DMS153 treated with DMSO at 0.1 percent for 48 hours (cell line): ENCODE measurements at regions not wholly inside any gene's neighbourhood (a gene's known extent, or its start where the extent isn't known, plus 50 kb on each side); places are given as distances from the start of the nearest gene placed in this dataset.
"Not testable (repeated sequence)": the region's sequence is repeated elsewhere in the genome, so short reads cannot be mapped to it uniquely, and the experiment has no call there.

Source experiments
- DNase-seq: peaks from one replicate; lab custom pipeline; 2025; ENCODE audit not compliant: unreplicated experiment; lab: John Stamatoyannopoulos, UW

DNA sequence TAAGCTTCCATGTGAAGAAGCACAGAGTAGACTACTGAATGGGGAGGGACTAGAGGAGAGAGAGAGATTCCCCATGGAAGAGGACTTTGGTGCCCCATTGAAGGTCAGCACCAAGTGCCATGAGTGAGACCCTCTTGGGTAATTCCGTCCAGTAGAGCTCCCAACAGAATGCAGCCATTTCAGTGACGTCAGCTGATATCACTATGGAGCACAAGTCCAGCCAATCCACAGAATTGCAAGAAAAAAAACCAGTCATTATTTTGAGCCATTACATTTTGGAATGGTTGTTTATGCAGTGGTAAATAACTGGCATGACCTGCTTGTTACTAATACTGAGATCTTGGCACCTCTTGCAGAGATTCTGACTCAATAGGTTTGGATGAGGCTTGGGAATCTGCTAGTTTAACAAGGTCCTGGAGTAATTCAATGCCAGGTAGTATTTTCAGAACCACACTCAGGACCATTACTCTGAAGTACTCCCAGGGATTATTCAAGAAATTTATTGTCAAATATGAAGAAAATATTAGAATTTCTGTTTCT is 52.6 kb upstream of the SP8 start:
- DNase-seq = no peak

DNA sequence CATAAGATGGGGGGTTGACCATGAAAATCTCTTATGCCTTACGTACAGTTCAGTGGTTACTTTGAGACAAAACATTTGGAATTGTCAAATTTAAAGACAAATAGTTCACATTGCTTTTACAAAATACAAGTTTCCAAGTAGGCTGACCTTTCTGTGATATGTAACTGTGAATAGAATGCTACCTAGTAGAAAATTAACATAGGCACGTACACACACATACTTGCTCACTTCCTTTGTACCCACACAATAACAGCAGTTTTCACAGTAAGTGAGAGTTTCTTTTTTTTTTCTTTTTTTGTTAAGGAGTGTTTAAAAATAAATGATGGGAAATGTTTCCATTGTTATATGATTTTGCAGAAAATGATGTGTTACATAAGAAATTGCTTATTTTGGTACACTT is 53.3 kb upstream of the SP8 start:
- no peak for DNase-seq

DNA sequence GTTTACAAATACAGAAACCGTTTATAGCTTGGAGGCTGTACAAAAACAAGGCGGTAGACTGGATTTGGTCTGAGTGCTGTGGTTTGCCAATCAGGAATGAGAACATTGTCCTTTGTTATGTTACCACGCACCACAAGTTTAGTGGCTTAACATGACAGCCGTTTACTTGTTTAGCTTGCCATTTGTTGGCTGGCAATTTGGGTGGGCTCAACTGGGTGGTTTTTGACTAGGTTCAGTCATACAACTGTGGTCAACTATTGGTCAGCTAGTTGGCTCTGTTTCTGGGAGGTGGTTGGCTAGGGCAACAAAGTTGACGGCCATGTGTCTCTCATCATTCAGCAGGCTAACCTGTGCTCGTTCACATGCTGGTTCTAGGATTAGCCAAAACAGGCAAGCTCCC is 60.1 kb upstream of the SP8 start:
- no peak for DNase-seq

DNA sequence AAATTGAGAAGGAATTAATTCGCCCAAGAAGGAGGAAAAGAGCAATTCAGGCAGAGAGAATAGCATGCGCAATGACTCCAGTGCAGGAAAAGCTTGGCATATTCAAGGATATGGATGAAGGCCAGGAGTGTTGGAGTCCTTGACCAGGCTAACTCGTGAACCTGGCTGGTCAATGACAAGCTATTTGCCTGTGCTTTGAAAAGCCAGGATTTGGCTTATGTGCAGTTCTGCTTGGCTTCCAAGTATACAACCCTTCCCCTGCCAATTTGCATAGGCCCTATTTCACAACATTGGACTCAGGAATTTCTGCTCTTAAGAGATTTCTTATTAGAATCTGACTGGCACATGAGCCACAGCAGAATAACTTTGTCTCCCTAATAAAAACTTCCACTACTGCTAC is 72.3 kb upstream of the SP8 start:
- no peak for DNase-seq

DNA sequence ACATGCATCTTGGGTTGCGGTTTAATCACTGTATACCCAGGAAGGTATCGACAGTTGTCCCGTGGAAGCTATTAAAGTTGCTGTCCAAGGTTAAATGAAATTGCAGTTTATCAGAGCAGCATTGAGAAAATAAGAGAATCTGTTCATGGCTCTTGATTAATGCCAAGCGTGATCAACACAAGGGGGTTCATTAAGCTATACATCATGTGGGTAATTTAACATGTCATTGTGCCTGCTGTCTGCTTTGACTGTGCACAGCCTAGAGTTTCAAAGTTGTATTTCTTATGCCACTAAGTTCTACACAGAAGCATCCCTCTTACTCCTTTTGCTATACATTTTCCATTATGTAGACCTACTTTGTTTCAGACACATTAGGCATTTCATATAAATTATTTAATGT is 74.8 kb upstream of the SP8 start:
- no peak for DNase-seq

DNA sequence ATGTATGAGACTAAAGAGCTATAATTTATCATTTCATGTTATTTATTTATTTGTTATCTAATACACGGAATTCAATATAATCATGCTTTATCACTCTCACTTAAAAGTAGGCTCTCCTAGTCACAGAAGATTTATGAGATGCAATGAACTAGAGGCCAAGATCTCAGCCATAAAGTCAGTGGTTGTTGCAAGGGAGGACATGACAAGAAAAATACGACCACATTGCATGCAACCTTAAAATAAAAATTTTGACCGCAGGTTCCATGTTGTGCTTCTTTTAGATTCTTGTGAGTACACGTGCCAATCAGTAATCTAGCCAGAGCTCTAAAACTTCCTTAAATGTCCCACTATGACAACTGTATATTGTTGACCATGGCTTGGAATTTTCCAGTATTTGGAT is 75.9 kb upstream of the SP8 start:
- no peak for DNase-seq

DNA sequence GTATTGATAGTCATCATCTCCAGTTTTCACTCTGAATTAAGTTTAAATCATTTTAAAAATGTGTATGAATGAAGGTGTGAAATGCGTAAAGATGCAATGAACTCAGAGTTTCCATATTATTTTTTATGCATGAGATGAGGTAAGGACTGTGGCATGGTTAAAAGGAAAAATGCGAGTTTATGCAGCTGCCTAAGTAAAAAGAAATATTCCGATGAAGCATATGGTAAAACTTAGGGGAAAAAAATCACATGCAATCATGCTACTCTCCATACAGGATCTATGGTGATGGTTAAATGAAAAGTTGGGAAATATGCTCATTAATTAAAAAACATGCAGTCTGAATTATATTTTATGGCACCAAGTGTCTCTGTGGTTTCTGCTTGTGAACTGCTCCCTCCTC is 77.5 kb upstream of the SP8 start:
- DNase-seq = no peak

DNA sequence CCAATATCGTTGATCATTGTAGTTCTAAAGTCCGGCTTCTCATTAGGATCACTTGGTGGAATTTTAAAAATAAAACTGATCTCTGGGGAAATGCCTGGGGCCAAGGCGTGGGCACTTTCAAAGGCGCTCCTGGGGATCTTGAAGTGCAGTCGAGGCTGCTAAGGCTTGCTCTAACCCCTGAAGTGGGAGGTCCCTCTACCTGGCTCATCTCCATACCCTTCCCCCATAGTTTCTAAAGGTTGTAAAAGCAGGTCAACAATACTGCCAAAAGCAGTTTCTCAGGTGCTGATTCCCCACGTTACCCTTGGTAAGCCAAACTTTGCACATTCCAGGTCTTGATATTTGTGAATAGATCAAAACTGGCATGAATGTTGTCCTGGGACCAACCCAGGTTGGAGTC is 79.0 kb upstream of the SP8 start:
- no peak for DNase-seq

DNA sequence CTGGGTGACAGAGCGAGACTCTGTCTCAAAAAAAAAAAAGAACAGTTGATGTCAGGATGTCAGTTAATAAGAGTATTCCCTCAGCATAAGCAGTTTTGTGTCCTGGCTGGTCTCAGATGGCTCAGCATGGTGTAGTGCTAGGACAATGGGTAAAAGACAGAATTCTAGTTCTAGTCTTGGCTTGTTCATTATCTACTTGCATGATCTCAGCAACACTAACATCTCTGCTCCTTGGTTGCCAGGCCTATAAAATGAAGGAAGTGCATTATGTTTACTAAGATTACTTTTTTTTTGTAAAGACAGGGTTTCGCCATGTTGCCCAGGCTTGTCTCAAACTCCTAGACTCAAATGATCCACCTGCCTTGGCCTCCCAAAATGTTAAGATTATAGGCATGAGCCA is 84.3 kb upstream of the SP8 start:
- DNase-seq = no peak

DNA sequence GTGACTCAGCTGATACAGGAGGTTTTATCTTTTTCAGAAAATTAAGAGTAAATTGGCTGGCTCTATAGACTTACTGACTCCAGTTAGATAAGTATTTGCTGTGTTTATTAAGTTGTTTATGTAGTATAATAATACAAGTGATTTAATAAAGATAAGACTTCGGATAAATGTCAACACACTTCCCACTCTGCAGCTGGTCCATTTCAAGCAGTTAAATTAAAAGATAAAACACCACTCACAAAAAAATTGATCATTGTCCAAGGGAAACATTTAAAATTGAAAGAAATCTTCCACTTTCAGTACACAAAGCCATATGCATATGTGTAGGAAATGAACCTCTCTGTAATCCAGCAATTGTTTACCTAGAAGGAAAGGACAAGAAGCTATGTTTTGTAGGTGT is 106.1 kb upstream of the SP8 start:
- peak; percentile 40 for DNase-seq

DNA sequence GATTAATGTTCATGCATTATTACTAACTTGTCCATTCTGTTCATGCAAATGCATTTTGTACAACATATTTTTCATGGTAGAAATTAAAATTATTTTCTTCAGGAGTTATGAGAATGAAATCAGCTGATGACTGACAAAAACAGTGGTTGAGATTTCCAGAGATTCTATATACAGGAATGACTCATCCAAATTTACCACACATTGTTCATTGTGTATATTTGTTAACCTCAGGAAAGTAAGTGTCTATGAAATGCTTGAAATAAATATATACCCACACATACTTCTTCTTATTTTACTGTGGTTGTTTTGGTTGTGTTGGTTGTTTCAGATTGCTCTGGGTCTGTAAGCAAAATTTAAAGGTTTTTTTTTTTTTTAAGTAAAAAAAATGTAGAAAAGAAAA is 108.1 kb upstream of the SP8 start:
- no peak for DNase-seq

DNA sequence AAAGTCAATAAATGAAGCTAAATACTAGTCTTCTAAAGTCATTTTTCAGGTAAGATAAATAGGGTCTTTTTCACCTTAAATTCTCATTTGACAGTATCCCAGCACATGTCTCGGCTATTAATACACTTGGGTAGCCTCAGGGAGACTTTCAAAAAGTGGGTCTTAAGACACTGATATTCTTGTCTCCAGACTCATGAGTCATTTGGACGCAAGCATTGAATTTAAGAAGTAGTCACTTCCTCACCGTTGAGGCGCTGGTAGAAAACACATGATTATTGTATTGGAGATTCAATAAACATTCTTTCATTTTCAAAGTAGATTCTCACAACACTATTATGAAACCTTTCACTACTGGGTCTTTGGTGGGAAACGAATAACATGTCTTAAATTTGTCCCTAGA is 108.9 kb upstream of the SP8 start:
- no peak for DNase-seq

DNA sequence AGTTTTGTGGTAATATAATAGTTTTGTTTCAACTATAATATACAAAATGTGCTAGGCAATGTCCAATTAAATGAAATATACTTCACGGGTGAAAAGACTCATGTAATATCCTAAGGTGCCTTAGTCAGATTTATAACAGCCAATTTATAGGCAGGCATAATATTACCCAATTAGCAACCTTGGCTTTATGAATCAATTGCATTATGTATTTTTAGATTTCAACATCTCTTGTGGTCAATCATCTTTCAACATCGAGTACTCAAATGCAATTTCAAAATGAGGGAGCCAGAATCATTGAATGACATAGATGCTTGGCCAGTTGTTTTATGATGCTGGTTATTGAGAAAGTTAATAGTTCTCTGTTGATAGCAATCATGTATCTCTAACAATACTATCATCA is 110.3 kb upstream of the SP8 start:
- DNase-seq = no peak

DNA sequence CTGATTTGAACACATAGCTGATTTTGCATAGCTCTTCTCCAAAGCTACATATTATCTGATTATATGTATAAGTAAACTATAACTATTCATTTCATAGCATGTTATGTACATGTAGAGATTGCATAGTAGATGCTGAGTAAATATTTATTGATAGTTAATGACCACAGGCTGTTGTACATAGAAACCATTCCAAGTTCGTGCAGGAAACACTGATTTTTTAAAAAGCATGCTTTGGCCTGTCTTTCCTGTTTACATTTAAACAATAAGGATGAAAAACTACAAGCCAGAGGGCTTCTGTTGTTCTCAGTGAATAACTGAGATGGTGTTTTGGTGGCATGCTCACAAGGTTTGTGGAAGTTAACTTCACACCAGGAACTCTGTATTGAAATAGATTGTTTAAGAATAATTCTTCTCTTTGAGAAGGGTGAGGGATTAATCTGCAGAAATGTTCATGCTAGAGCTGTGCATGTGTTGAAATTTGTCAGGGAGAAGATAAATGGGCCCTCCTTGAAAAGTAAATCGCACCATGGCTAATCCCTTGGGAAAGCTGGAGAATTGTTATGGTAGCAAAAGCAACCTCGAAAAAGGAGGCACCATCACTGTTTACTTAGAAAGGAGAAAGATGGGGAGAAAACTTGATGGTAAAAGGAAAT is 120.2 kb upstream of the SP8 start:
- DNase-seq = peak; percentile 62

DNA sequence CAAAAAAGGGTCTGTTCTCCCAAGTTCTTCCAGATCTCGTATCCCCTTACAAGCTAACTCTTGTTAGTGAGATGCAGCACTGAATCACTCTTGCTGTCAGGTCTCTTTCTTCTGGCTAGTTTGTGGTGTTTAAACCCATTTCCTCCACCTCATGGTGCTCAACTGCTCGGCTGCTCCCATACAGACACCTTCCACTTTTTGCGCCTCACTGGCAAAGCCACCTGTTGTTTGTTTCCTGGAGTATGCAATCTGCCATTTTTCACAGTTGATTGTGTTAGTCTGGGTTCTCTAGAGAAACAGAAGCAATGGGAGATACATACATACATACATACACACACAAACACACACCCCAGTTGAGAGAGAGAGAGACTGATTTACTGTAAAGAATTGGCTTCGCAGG is 124.4 kb upstream of the SP8 start:
- no peak for DNase-seq

DNA sequence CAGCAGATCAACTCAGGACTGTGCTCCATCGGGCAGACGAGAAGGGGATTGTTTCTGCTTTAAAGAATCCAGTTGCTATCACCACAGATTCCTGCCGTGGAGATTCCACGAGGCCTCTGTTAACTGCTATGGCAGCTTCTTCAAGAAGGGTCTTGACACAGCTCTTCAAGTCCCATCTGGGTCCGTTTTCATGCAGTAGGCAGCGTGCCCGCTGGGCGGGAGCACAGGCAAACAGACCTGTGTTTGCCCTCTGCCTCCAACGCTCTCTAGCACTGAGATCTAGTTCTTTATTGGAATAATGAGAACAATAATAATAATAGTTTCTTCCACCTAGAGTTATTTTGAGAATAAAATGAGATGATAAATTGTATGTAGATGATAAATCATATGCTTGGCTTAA is 127.2 kb upstream of the SP8 start:
- DNase-seq = no peak

DNA sequence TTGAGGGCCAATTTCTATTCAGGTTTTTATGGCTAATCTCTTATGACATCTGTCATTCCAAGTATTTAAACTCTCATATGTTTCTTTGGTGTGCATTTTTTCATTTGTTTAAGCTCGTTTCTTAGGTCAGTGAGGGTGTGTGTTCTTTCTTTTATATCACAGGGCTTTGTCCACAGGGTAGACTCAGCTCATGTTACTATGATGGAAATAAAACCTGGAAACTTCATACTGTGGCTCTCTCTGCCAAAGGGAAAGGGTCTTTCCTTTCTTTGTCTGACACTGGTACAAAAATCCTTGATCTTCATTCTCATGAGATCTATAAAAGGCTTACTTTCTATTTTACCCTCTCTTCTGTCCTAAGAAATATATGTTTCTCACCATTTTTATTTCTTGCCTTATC is 129.6 kb upstream of the SP8 start:
- no peak for DNase-seq

DNA sequence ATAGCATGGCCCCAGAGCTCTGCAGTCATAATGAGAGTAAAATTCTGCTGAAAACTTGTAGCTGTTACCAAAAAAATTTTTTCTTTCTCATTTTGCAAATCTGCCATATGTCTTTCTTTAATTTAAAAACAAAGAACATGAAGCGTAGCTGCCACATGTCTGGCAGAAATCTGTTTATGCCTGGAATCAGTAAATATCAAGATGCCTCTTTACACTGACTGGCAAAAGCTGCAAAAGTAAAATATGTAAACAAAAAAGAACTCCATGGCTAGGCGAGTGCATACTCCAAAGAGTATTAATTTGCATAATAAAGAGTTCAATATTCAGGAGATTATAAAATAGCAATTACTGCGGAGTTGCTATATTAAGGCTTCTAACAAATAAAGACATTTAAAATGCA is 130.9 kb upstream of the SP8 start:
- no peak for DNase-seq

DNA sequence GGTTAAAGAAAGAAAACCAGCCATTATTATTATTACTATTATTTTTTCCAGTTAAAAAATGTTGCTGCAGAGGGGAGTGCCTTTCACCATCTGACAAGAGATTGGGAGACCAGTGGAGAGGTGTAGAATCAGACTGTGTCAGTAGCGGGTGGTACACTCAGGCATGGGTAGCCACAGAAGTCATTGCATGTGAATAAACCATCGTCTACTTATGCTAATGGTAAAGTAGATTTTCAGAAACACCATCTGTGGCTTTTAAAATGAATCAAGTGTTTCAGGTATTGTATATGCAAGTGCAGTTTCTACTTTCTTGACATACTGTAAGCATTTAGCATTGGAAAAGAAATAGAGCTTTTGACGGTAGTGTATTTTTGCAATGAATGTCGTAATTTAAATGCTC is 131.5 kb upstream of the SP8 start:
- no peak for DNase-seq

DNA sequence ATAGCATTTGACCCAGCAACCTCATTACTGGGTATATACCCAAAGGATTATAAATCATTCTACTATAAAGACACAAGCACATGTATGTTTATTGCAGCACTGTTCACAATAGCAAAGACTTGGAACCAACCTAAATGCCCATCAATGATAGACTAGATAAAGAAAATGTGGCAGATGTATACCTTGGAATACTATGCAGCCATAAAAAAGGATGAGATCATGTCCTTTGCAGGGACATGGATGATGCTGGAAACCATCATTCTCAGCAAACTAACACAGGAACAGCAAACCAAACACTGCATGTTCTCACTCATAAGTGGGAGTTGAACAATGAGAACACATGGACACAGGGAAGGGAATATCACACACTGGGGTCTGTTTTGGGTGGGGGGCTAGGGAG is 140.5 kb upstream of the SP8 start:
- not testable (repeated sequence) for DNase-seq

DNA sequence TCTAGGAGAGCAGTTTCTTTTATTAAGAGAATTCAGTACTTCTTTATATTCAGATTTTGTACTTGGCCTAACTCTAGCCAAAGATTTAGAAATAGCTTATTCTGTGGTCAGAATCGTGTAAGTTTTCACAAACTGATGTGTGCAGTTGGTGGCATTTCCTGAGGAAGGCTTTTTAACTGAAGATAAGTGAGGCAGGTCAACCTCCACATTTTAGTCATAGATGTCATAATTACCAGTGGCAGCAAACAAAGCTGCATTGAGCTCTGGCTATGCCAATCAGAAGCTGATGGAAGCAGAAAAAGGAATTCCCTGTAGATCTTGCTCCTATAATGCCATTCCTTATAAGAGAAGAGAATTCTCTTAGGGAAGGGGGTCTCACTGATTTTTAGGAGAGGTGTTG is 141.3 kb upstream of the SP8 start:
- DNase-seq = no peak

DNA sequence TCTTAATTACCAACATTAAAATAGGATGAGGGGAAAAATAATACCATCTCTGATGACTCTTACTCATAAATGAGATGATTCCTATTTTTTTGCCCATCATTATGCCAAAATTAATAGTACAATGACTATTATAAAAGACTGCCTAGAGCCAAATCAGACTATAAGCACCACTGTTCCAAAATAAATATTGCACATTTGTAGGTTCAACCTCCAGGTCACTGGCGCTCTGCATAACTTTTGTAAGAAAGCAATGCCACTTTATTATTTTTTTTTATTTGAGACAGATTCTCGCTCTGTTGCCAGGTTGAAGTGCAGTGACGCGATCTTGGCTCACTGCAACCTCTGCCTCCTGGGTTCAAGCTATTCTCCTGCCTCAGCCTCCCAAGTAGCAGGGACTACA is 142.5 kb upstream of the SP8 start:
- DNase-seq = no peak

DNA sequence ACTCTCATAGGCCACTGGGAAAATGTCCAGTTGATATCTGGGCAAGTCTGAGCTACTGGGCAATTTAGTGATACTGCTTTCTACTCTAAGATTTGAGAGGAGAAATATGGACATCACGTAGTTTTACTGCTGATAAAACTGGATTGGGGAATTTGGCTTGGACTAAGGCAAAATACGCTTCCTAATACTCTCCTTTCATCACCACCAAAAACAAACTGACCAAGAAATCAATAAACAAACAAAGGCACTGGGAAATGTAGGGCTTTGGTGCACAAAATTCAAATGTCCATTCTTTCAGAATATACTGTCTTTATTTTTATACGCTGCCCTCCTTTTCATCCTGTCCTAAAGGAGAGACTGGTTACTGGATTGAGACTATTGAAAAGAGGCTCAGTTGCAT is 145.1 kb upstream of the SP8 start:
- DNase-seq = no peak
